ENCODE measurements at regions not wholly inside any gene's neighbourhood (a gene's known extent, or its start where the extent isn't known, plus 50 kb on each side); places are given as distances from the start of the nearest gene placed in this dataset.

DNA sequence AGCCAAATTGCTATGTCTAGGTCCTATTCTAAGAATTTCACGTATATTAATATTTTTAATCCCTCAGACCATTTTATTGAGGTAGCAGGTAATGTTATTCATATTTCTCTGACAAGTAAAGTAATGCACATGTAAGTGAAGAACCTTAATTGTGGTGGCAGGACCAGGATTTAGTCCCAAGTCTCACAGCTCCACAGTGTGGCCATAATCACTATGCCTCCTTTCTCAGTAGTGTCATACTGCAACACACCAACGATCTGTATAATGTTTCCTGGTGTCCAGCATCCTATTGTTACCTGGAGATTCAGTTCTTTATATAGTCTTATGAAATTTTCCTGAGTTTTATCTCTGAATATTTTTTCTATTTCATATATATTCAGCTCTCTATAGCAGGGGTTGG is 340.3 kb downstream of the OLFM4 start:
- TF ChIP-seq, protein P1, sequence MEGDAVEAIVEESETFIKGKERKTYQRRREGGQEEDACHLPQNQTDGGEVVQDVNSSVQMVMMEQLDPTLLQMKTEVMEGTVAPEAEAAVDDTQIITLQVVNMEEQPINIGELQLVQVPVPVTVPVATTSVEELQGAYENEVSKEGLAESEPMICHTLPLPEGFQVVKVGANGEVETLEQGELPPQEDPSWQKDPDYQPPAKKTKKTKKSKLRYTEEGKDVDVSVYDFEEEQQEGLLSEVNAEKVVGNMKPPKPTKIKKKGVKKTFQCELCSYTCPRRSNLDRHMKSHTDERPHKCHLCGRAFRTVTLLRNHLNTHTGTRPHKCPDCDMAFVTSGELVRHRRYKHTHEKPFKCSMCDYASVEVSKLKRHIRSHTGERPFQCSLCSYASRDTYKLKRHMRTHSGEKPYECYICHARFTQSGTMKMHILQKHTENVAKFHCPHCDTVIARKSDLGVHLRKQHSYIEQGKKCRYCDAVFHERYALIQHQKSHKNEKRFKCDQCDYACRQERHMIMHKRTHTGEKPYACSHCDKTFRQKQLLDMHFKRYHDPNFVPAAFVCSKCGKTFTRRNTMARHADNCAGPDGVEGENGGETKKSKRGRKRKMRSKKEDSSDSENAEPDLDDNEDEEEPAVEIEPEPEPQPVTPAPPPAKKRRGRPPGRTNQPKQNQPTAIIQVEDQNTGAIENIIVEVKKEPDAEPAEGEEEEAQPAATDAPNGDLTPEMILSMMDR (optimal IDR thresholded peaks at IDR 0.05 in 1 of 3, IDR thresholded peaks at IDR 0.05 in 1 of 3, conservative IDR thresholded peaks at IDR 0.05 in 1 of 3; ENCODE audit: extremely low read depth in 1 of 3, insufficient read depth in 2 of 3, low read length in 3 of 3) = no peak
- no peak for TF ChIP-seq EZH2 (IDR thresholded peaks at IDR 0.05; ENCODE audit: low read length)
